ENCODE measurements at regions not wholly inside any gene's neighbourhood (a gene's known extent, or its start where the extent isn't known, plus 50 kb on each side); places are given as distances from the start of the nearest gene placed in this dataset.
"Not testable (repeated sequence)": the region's sequence is repeated elsewhere in the genome, so short reads cannot be mapped to it uniquely, and the experiment has no call there.

DNA sequence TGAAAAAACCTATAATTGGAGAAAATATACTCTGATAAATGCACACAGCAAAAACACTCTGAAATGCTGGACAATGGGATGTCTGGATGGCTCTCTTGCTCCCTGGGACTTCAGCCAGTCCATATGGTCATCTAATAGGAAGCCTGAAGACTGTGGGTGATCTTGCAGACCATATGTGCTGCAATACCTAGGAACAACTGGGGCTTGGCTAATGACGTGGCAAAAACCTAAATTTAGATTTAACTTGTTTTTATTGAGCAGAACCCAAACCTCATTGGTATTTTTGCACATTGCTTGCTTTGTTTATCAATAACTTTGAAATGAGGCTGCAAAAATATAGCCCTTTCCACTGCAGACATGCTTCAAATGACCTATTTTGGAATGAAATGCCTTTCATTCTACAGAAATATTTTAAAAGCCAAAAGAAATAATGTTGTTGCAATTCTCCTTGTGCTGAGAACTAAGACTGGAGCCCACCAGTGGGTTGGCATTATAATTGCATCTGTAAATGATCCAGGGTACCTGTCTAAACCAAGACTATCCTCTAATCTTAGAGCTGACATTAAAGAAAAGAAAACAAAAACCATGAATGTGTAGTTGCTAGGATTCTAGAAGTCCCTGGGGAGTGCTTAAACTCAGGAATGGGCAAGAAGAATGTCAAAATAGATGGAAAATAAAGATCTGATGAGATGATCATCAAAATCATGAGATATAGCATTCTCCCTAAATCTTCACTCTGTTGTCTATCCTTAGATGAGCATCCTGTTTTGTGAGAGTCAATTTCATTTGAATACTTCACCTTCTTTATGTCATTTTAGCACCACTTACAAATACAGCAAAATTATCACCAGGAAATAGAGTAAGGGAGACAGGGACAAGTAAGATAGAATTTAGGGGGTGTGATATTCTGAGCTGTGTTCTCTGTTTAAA, 152.1 kb upstream of the RIMS1 start:
- no peak for DNase-seq

DNA sequence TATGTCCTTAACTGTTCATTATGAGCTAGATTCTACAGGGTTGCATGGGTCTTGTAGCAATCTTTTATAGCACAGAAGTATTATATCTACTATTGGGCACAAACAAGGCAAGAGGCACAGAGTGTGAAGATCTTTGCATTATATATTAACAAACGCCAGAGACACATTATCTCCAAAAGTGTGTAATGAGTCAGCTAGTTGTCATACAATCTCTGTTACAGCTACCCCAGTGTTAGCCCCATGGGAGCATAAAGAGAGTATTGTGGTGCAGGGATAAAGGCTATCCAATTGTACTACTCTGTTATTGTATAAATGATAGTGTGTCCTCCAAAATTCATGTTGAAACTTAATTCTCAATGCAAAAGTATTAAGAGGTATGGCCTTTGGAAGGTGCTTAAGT, 148.4 kb upstream of the RIMS1 start:
- no peak for DNase-seq

DNA sequence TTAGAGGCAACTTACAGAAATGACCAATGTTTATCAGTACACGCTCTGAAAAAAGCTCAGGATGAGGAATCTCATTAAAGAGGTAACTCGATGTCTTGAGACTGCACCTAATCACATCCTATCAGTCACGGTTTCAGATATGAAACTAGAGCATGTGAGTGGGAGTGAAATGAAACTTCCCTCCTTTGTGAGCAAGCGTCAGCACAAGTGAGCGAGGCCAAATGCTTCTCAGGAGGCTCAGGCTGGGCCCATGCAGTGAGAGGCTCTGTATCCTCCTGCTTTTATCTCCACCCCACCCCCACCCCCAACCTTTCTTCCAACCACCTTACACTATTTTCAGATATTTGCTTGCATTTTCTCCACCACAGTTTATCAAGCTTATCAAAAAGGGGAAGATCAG, 140.8 kb upstream of the RIMS1 start:
- no peak for DNase-seq

DNA sequence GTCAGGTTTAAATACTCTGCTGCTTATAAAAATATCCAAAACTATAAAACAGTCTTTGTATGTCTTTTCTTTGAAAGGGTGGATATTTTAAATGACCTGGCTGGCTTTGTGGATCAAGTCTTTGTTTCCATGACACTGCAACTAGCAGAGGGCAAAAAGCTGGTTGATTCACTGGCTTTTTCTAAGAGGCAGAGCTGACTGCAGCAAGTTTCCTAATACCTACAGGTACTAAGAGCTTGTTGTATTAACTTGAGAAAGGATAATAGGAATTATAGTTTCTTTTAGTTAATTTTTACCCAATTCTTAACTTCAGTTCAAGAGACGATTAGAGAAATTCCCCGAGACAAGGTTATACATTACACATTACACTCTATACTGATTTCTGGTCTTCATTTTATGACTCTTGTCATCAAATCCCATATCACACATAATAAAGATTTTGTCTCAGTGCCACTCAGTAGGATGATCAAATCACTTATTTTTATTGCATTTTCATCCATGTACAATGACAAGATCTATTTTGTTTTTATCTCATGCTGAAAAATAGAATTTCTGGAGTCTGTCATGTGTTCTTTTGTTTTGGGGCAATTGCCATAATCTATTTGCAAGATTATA, 120.1 kb upstream of the RIMS1 start:
- no peak for DNase-seq

DNA sequence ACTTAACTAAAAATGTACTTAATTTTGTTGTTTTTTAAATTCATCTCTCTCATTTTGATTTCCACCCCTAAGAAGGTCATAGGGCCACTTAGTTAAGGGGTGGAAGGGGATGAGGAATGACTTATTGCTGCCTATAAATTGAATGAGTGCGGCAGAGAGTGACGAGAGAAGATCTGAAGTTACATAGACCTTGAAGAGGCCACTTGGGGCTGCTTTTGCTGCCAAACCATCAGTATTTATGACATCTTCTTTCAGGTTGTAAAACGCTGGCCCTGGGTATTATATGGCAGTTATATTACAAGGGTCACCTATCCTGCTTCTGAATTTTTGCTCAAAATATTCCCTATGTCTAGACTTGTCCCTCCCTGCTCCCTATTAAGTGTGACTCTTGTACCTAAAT, 119.6 kb upstream of the RIMS1 start:
- no peak for DNase-seq

DNA sequence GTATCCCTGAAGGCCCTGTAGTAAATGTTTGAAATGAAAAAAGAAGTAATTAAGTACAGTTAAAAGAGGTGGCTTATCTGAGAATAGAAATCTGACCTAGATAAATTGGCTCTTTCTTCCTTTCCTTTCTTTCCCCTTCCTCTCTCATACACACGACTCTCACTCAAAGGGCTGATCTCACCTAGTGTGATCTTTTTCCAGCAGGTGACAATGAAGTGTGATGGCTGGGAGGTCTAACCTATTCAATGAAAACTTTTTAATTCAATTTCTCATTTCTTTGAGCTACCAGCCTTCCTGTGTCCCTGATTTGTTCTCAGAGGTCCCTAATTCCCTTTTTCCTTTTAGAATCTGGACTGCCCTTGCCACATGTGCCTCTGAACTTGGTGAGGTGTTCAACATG, 118.0 kb upstream of the RIMS1 start:
- DNase-seq, result no peak

DNA sequence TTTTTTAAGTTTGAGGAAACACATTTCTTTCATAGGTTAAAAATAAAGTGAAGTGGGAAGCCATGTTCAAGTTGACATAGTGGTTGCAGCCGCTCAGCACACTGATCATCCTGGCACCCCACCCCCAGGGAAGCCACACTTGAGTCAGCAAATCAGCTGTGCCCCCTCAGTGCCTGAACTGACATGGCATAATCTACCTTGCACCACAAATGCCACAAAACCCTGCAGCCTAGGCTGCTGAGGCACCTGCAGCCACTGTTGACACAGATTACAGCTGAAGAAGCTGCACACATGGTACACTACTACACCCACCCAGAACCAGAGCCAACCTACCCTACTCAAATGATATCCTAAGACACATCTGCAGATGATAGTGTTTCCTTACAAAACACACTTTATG, 77.5 kb upstream of the RIMS1 start:
- no peak for DNase-seq

DNA sequence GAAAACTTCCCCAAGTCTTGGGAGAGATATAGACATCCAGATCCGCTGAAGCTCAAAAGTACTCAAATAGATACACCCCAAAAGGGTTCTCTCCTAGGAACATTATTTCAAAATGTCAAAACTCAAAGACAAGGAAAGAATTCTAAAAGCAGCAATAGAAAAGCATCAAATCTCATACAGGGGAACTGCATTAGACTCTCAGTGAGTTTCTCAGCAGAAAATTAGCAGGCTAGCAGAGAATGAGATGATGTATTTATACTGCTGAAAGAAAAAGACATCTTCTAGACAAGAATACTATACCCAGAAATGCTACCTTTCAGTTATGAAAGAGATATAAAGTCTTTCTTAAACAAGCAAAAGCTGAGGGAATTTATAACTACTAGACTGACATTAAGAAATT, 75.5 kb upstream of the RIMS1 start:
- no peak for DNase-seq

DNA sequence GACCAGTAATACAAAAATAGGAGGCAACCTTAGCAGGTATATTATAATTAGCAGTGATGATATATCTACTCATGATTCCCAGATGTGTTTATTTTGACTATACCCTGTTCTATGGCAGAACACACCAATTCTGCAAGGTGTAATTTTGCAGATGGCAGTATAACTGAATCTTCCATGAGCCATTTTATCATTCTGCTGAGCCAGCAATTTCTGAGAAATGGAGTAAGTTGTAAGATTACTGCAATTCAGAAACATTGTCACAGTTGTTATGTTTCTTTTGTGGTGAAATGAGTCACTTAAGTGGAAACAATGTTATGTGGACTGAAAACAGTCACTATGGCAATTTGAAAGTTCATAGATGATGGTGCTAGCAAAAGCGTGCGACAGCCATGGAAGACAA, 63.7 kb upstream of the RIMS1 start:
- DNase-seq, result no peak

DNA sequence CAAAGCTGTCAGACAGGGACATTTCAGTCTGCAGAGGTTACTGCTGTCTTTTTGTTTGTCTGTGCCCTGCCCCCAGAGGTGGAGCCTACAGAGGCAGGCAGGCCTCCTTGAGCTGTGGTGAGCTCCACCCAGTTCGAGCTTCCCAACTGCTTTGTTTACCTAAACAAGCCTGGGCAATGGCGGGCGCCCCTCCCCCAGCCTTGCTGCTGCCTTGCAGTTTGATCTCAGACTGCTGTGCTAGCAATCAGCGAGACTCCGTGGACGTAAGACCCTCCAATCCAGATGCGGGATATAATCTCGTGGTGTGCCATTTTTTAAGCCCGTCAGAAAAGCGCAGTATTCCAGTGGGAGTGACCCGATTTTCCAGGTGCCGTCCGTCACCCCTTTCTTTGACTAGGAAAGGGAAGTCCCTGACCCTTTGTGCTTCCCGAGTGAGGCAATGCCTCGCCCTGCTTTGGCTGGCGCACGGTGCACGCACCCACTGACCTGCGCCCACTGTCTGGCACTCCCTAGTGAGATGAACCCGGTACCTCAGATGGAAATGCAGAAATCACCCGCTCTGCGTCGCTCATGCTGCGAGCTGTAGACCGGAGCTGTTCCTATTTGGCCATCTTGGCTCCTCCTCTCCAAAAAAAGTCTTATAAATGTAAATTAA, 54.1 kb upstream of the RIMS1 start:
- not testable (repeated sequence) for DNase-seq

Measured in stimulated activated CD4-positive, alpha-beta T cell treated with anti-CD3 and anti-CD28 coated beads, Interleukin-4, amount 100 ng/mL, for 4 hours (primary cell).